ENCODE measurements at regions not wholly inside any gene's neighbourhood (a gene's known extent, or its start where the extent isn't known, plus 50 kb on each side); places are given as distances from the start of the nearest gene placed in this dataset.

GRCh38 chr16:17866996-17867395 is 396.2 kb upstream of the XYLT1 start:
- DNase-seq, result no peak
- Histone ChIP-seq H3K4me1 (no peaks in the 10 kb centered on the region), H3K27ac (no peak overlapping the region)

DNA sequence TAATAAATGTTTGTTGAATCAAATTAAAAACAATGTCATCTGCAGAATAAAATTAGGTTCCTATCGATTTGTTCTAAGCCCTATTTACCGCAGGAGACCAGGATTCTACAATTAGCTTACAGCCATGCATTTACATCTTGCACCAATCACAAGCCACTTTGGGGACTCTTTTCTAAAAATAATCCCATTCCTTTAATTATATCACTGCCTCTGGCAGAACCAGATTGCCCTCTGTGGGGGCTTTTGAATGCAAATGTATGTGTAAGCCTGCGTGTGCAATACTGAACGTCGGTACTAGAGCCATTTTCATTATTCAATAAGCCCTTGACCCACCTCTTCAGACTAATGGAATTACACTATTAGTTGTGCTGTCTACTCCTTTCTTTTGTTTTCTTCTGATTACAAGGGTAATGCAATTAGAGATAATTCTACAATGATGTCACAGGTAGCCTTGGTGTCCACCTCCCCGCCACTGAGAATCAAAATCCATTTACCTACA is 391.3 kb upstream of the XYLT1 start:
- no peaks in the 10 kb centered on the region for H3K27me3 ChIP-seq
- H3K4me3 ChIP-seq, result no peak overlapping the region
- H3K9me3 ChIP-seq (replicated peaks), result no peaks in the 10 kb centered on the region
- no peak for DNase-seq
- no peak overlapping the region for H3K27ac ChIP-seq
- H3K4me1 ChIP-seq, result no peaks in the 10 kb centered on the region
- H3K36me3 ChIP-seq, result no peaks in the 10 kb centered on the region

More at GRCh38 chr16:17866996-17867395, 396.2 kb upstream of the XYLT1 start:
- Histone ChIP-seq H3K9me3 (replicated peaks) (no peaks in the 10 kb centered on the region), H3K4me3 (no peak overlapping the region), H3K27me3 (no peaks in the 10 kb centered on the region), H3K36me3 (no peaks in the 10 kb centered on the region)

GRCh38 chr16:17858061-17858460 is 387.3 kb upstream of the XYLT1 start:
- Histone ChIP-seq H3K9me3 (replicated peaks) (no peaks in the 10 kb centered on the region), H3K27ac (no peak overlapping the region), H3K36me3 (no peaks in the 10 kb centered on the region), H3K4me3 (no peak overlapping the region), H3K4me1 (no peaks in the 10 kb centered on the region), H3K27me3 (no peaks in the 10 kb centered on the region)
- no peak for DNase-seq

DNA sequence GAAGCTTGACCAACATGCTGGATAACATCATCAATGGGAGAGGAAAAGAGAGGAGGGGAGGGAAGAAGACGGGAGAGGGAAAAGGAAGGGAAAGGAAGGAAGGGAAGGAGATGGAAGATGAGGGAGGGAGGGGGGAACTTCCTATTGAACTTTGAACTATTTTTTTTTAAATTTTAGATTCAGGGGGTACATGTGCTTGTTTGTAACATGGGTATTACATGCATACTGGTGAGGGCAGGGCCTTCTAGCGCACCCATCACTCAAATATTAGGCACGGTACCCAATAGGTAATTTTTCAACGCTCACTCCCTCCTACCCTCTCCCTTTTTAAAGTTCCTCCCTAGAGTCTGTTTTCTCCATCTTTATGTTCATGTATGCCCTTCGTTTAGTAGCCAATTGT is 383.2 kb upstream of the XYLT1 start:
- H3K4me3 ChIP-seq, result no peak overlapping the region

GRCh38 chr16:17852977-17853702 is 382.4 kb upstream of the XYLT1 start:
- Histone ChIP-seq H3K27ac (no peak overlapping the region), H3K36me3 (no peaks in the 10 kb centered on the region), H3K4me3 (no peak overlapping the region), H3K27me3 (no peaks in the 10 kb centered on the region), H3K4me1 (no peaks in the 10 kb centered on the region), H3K9me3 (replicated peaks) (no peaks in the 10 kb centered on the region)
- no peak for DNase-seq

More for the DNA sequence above, 383.2 kb upstream of the XYLT1 start:
- Histone ChIP-seq H3K27ac (no peak overlapping the region), H3K27me3 (no peaks in the 10 kb centered on the region), H3K36me3 (no peaks in the 10 kb centered on the region), H3K9me3 (replicated peaks) (no peaks in the 10 kb centered on the region), H3K4me1 (no peaks in the 10 kb centered on the region)
- DNase-seq, result no peak

- Histone ChIP-seq H3K27me3 (no peaks in the 10 kb centered on the region), H3K27ac (no peak overlapping the region), H3K9me3 (replicated peaks) (no peaks in the 10 kb centered on the region), H3K36me3 (no peaks in the 10 kb centered on the region), H3K4me1 (no peaks in the 10 kb centered on the region), H3K4me3 (no peak overlapping the region)
- DNase-seq, result peak in 1 of 2 experiments; percentile 1
These were observed 380.0 kb upstream of the XYLT1 start for GRCh38 chr16:17850581-17851250.

GRCh38 chr16:17847234-17847795 is 376.6 kb upstream of the XYLT1 start:
- no peaks in the 10 kb centered on the region for H3K27me3 ChIP-seq
- H3K4me1 ChIP-seq, result no peaks in the 10 kb centered on the region
- H3K36me3 ChIP-seq, result no peaks in the 10 kb centered on the region
- no peak overlapping the region for H3K27ac ChIP-seq
- no peaks in the 10 kb centered on the region for H3K9me3 ChIP-seq (replicated peaks)
- no peak for DNase-seq
- H3K4me3 ChIP-seq, result no peak overlapping the region

- H3K4me1 ChIP-seq, result no peaks in the 10 kb centered on the region
- no peak overlapping the region for H3K4me3 ChIP-seq
- no peaks in the 10 kb centered on the region for H3K9me3 ChIP-seq (replicated peaks)
- H3K27me3 ChIP-seq, result no peaks in the 10 kb centered on the region
- H3K27ac ChIP-seq, result no peak overlapping the region
- DNase-seq, result no peak
- H3K36me3 ChIP-seq, result no peaks in the 10 kb centered on the region
These were observed 375.3 kb upstream of the XYLT1 start for GRCh38 chr16:17846030-17846429.

DNA sequence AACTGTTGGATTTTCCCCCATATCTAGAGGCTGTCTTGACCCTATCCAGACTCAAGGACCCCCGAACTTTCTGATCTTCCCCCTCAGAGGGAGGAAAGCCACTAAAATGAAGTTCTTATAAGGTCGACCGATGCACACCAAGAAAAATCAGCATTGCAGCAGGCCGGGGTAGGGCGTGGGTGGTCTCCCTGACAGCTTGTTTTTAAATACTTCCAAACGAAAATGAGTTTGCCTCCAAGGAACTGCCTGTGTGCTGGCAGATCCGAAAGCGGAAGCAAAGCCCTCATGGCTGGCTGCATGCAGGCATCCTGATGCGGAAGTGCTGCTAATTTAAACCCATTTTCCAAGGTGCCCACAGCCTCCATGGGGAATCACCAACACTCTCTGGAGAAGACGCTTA is 374.3 kb upstream of the XYLT1 start:
- Histone ChIP-seq H3K27me3 (no peaks in the 10 kb centered on the region), H3K4me3 (no peak overlapping the region), H3K27ac (no peak overlapping the region), H3K9me3 (replicated peaks) (no peaks in the 10 kb centered on the region), H3K36me3 (no peaks in the 10 kb centered on the region), H3K4me1 (no peaks in the 10 kb centered on the region)
- no peak for DNase-seq

- H3K4me1 ChIP-seq, result no peaks in the 10 kb centered on the region
- no peak overlapping the region for H3K27ac ChIP-seq
- DNase-seq, result no peak
- H3K27me3 ChIP-seq, result no peaks in the 10 kb centered on the region
- no peak overlapping the region for H3K4me3 ChIP-seq
- no peaks in the 10 kb centered on the region for H3K36me3 ChIP-seq
- no peaks in the 10 kb centered on the region for H3K9me3 ChIP-seq (replicated peaks)
These were observed 373.1 kb upstream of the XYLT1 start for GRCh38 chr16:17843905-17844304.

DNA sequence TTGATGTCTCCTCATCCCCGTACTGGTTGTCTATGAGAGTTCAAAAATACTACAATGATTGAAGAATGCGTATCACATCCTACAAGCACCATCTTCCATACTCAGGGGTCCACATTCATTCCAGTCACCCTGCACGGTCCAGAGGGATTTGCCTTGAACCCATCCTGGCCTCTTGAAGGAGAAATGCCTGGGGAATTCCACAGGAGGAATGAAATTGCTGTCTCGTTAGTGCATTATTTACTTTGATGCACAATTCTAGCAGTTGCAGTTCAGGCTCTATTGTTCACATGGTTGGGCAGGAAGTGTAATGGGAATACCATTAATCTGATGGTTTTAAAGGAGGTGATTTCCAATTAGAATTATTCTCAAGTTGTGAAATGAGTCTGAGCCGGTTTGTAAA is 369.1 kb upstream of the XYLT1 start:
- no peak overlapping the region for H3K27ac ChIP-seq
- no peaks in the 10 kb centered on the region for H3K4me1 ChIP-seq
- no peak overlapping the region for H3K4me3 ChIP-seq
- H3K27me3 ChIP-seq, result no peaks in the 10 kb centered on the region
- no peak for DNase-seq
- H3K9me3 ChIP-seq (replicated peaks), result no peaks in the 10 kb centered on the region
- H3K36me3 ChIP-seq, result no peaks in the 10 kb centered on the region

- Histone ChIP-seq H3K4me1 (no peaks in the 10 kb centered on the region), H3K36me3 (no peaks in the 10 kb centered on the region), H3K27ac (no peak overlapping the region), H3K9me3 (replicated peaks) (no peaks in the 10 kb centered on the region), H3K4me3 (no peak overlapping the region), H3K27me3 (no peaks in the 10 kb centered on the region)
- no peak for DNase-seq
These were observed 368.5 kb upstream of the XYLT1 start for GRCh38 chr16:17839272-17839671.

- H3K27me3 ChIP-seq, result no peaks in the 10 kb centered on the region
- peak in 1 of 2 experiments; percentile 2 for DNase-seq
- H3K27ac ChIP-seq, result no peak overlapping the region
These were observed 366.3 kb upstream of the XYLT1 start for GRCh38 chr16:17836868-17837602.

DNA sequence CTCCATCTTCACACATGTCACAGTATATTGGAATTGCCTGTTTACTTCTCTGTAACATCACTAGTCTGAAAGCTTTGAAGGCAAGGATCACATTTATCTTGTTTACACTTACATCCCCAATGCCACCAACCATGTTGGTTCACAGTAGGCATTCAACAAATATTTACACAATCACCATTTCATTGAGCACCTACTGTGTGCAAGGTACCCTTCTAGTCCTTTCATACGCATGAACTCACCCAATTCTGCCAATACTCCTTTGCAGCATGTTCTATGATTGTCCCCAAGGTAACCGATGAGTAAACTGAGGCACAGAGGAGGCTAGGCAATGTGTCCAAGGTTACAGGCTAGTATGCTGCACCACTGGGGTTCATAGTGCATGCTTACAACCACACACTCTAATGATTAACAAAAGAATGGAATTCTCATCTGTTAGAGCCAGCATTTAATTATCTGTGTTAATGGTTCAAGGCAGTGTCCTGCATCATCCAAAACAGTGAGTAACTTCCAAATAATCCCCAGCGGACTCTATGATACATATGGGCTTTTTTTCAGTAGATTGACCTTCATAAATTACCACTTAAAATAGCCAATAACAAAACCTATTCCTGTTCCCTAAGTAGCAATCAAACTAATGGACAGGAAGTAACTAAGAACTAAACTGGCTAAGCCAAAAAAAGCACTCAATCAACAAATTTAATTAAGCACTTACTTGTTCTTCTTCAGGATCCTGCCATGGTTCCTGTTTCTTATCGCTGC is 364.5 kb upstream of the XYLT1 start:
- no peaks in the 10 kb centered on the region for H3K36me3 ChIP-seq
- no peak overlapping the region for H3K27ac ChIP-seq
- no peaks in the 10 kb centered on the region for H3K9me3 ChIP-seq (replicated peaks)
- no peak for DNase-seq
- no peaks in the 10 kb centered on the region for H3K27me3 ChIP-seq
- no peaks in the 10 kb centered on the region for H3K4me1 ChIP-seq
- no peak overlapping the region for H3K4me3 ChIP-seq

More at GRCh38 chr16:17836868-17837602, 366.3 kb upstream of the XYLT1 start:
- no peaks in the 10 kb centered on the region for H3K4me1 ChIP-seq
- no peaks in the 10 kb centered on the region for H3K9me3 ChIP-seq (replicated peaks)
- H3K4me3 ChIP-seq, result no peak overlapping the region
- no peaks in the 10 kb centered on the region for H3K36me3 ChIP-seq
